Activated CD4-positive, alpha-beta memory T cell treated with anti-CD3 and anti-CD28 coated beads for 36 hours (primary cell): ENCODE measurements at regions not wholly inside any gene's neighbourhood (a gene's known extent, or its start where the extent isn't known, plus 50 kb on each side); places are given as distances from the start of the nearest gene placed in this dataset.

Experiments
- CTCF ChIA-PET: fragments of 350-600 bp; sonication (Branson Sonifier 250); formaldehyde crosslinking; loops from one replicate; lab custom pipeline; 2021; ENCODE audit warnings: antibody characterized with exemption, inconsistent platforms; lab: Charles Lee
- POLR2A ChIA-PET: fragments of 350-600 bp; sonication (Branson Sonifier 250); formaldehyde crosslinking; loops from one replicate; lab custom pipeline; 2021; ENCODE audit warnings: antibody characterized with exemption; lab: Charles Lee
- DNase-seq: peaks from one replicate; pipeline ENCODE4 v3.0.0-alpha.2; 2020
- H3K27ac Mint-ChIP-seq: one replicate; pipeline ENCODE4 v1.8.0; 2021; ENCODE audit warnings: mixed read lengths
- H3K27me3 Mint-ChIP-seq: one replicate; pipeline ENCODE4 v1.8.0; 2021; ENCODE audit warnings: mixed read lengths
- H3K36me3 Mint-ChIP-seq: one replicate; pipeline ENCODE4 v1.8.0; 2021; ENCODE audit warnings: mixed read lengths
- H3K4me1 Mint-ChIP-seq: one replicate; pipeline ENCODE4 v1.8.0; 2021; ENCODE audit warnings: low read depth, mixed read lengths
- H3K4me3 Mint-ChIP-seq: one replicate; pipeline ENCODE4 v1.8.0; 2021; ENCODE audit warnings: mild to moderate bottlenecking, mixed read lengths
- H3K9me3 Mint-ChIP-seq: one replicate; pipeline ENCODE4 v1.8.0; 2021; ENCODE audit warnings: mixed read lengths
- intact Hi-C: fragments of 100-400 bp; cut with micrococcal nuclease; formaldehyde crosslinking; loops from one replicate; pipeline ENCODE4 v1.15.1; 2023

- no peak overlapping the region for H3K4me3 Mint-ChIP-seq
- no peak overlapping the region for H3K27ac Mint-ChIP-seq
- DNase-seq = no peak
- ChIA-PET CTCF (interaction anchor here (0.7 to 2.5 kb wide), 2 partner anchors 91 to 169 kb away, joined by 3 to 8 read pairs; no protein-coding TSS in a partner anchor), POLR2A (no interaction called here)
- no peaks in the 10 kb centered on the region for H3K36me3 Mint-ChIP-seq
- no peaks in the 10 kb centered on the region for H3K27me3 Mint-ChIP-seq
- H3K4me1 Mint-ChIP-seq = no peaks in the 10 kb centered on the region
- no peaks in the 10 kb centered on the region for H3K9me3 Mint-ChIP-seq
- intact Hi-C loops = no loop called here
Observed at GRCh38 chr14:100476012-100476822, 111.0 kb downstream of the BEGAIN start.

GRCh38 chr14:100484531-100485267 lies 102.5 kb downstream of the BEGAIN start:
- peaks cover 16% of the 10 kb centered on the region for H3K4me1 Mint-ChIP-seq
- CTCF ChIA-PET = interaction anchor here (1.3 kb wide), 1 partner anchor 161 kb away, joined by 3 read pairs; no protein-coding TSS in a partner anchor
- no peaks in the 10 kb centered on the region for H3K9me3 Mint-ChIP-seq
- POLR2A ChIA-PET = no interaction called here
- H3K4me3 Mint-ChIP-seq = no peak overlapping the region
- H3K27me3 Mint-ChIP-seq = no peaks in the 10 kb centered on the region
- no peak overlapping the region for H3K27ac Mint-ChIP-seq
- DNase-seq = no peak
- intact Hi-C loops = no loop called here
- H3K36me3 Mint-ChIP-seq = peaks cover 21% of the 10 kb centered on the region

- intact Hi-C loops = no loop called here
- POLR2A ChIA-PET = no interaction called here
- H3K36me3 Mint-ChIP-seq = peaks cover 21% of the 10 kb centered on the region
Observed at GRCh38 chr14:100486025-100486828, 101.0 kb downstream of the BEGAIN start.

More at GRCh38 chr14:100486025-100486828, 101.0 kb downstream of the BEGAIN start:
- no peak overlapping the region for H3K27ac Mint-ChIP-seq
- no peaks in the 10 kb centered on the region for H3K27me3 Mint-ChIP-seq
- H3K9me3 Mint-ChIP-seq = no peaks in the 10 kb centered on the region
- H3K4me3 Mint-ChIP-seq = no peak overlapping the region
- DNase-seq = peak; percentile 72
- peaks cover 16% of the 10 kb centered on the region for H3K4me1 Mint-ChIP-seq
- CTCF ChIA-PET = no interaction called here
